A673 (cell line): ENCODE measurements at regions not wholly inside any gene's neighbourhood (a gene's known extent, or its start where the extent isn't known, plus 50 kb on each side); places are given as distances from the start of the nearest gene placed in this dataset.

ENCODE experiments used
- BruUV-seq: library from RNA; stranded (reverse); fragments of 400-500 nt; replicated peaks from 2 replicates; lab custom pipeline; 2021; lab: Mats Ljungman, UMichigan
- CTCF ChIA-PET: fragments of 300-600 bp; sonication (Branson Sonifier 250); formaldehyde crosslinking; loops from one replicate; lab custom pipeline; 2022; ENCODE audit warnings: antibody characterized with exemption; lab: Charles Lee
- POLR2A ChIA-PET: fragments of 300-600 bp; sonication (Branson Sonifier 250); formaldehyde crosslinking; loops from one replicate; lab custom pipeline; 2022; ENCODE audit warnings: antibody characterized with exemption; ENCODE audit not compliant: low non-redundant PET; lab: Charles Lee
- DNase-seq: peaks from one replicate; pipeline ENCODE4 v3.0.0-alpha.2; 2015; ENCODE audit warnings: low spot score
- H3K27ac ChIP-seq: fragments of 200-600 bp; sonication (generic); 2 replicates; pipeline ENCODE4 v1.5.1; 2016; ENCODE audit warnings: mixed run types, low read depth, mild to moderate bottlenecking, mixed read lengths, antibody characterized with exemption, low read length; ENCODE audit not compliant: poor library complexity, severe bottlenecking
- H3K27me3 ChIP-seq: fragments of 200-600 bp; sonication (generic); replicated peaks from 2 replicates; pipeline ENCODE4 v1.6.1; 2017; ENCODE audit warnings: mixed run types, low read depth, mild to moderate bottlenecking, mixed read lengths, antibody characterized with exemption, low read length; ENCODE audit not compliant: insufficient read depth, poor library complexity
- H3K36me3 ChIP-seq: fragments of 200-600 bp; sonication (generic); 2 replicates; pipeline ENCODE4 v1.6.1; 2016; ENCODE audit warnings: mixed run types, mild to moderate bottlenecking, mixed read lengths, antibody characterized with exemption, low read length; ENCODE audit not compliant: insufficient read depth, poor library complexity, severe bottlenecking
- H3K4me1 ChIP-seq: fragments of 200-600 bp; sonication (generic); 2 replicates; pipeline ENCODE4 v1.6.1; 2017; ENCODE audit warnings: mixed run types, mild to moderate bottlenecking, mixed read lengths, antibody characterized with exemption, low read length; ENCODE audit not compliant: insufficient read depth, poor library complexity, severe bottlenecking
- H3K4me3 ChIP-seq: fragments of 200-600 bp; sonication (generic); 2 replicates; pipeline ENCODE4 v1.5.1; 2016; ENCODE audit warnings: low read depth, mixed run types, mild to moderate bottlenecking, mixed read lengths, low read length; ENCODE audit not compliant: poor library complexity, severe bottlenecking
- H3K9me3 ChIP-seq: fragments of 200-600 bp; sonication (generic); 2 replicates; pipeline ENCODE4 v1.6.1; 2016; ENCODE audit warnings: mixed run types, low read depth, mild to moderate bottlenecking, mixed read lengths, antibody characterized with exemption, low read length; ENCODE audit not compliant: poor library complexity, severe bottlenecking
- CTCF ChIP-seq: fragments of 300-800, 200-600 bp; sonication (generic); conservative IDR thresholded peaks from 2 replicates; pipeline ENCODE4 v1.5.1; 2017; ENCODE audit warnings: low read depth, mild to moderate bottlenecking, antibody characterized with exemption, low read length, moderate library complexity, mixed read lengths
- EZH2 ChIP-seq: fragments of 200-600 bp; sonication (generic); IDR thresholded peaks from 2 replicates; pipeline ENCODE4 v1.6.1; 2017; ENCODE audit warnings: borderline replicate concordance, low read depth, mild to moderate bottlenecking, mixed read lengths, antibody characterized with exemption, low read length; ENCODE audit not compliant: poor library complexity, severe bottlenecking
- intact Hi-C: fragments of 100-400 bp; cut with micrococcal nuclease; formaldehyde crosslinking; loops from one replicate; pipeline ENCODE4 v1.10.0; 2022; ENCODE audit not compliant: unreplicated experiment

- POLR2A ChIA-PET, result no interaction called here
- intact Hi-C loops, result no loop called here
- H3K4me1 ChIP-seq, result no peaks in the 10 kb centered on the region
- CTCF ChIA-PET, result no interaction called here
- DNase-seq, result no peak
- no peaks in the 10 kb centered on the region for H3K27me3 ChIP-seq
- no peak overlapping the region for H3K27ac ChIP-seq
- no peaks in the 10 kb centered on the region for H3K9me3 ChIP-seq
- TF ChIP-seq CTCF (no peak), EZH2 (no peak)
- no peak overlapping the region for H3K4me3 ChIP-seq
- no peaks in the 10 kb centered on the region for H3K36me3 ChIP-seq
- BruUV-seq, result no TSS peak
These were observed 609.5 kb upstream of the FAM241A start for GRCh38 chr4:111535792-111536191.

- H3K36me3 ChIP-seq, result no peaks in the 10 kb centered on the region
- ChIA-PET POLR2A (interaction anchor here (0.5 kb wide), 1 partner anchor 775 kb away, joined by 4 read pairs; no protein-coding TSS in a partner anchor), CTCF (no interaction called here)
- BruUV-seq, result no TSS peak
- intact Hi-C loops, result no loop called here
- no peaks in the 10 kb centered on the region for H3K4me1 ChIP-seq
- no peak overlapping the region for H3K4me3 ChIP-seq
- no peak for DNase-seq
- H3K27me3 ChIP-seq, result no peaks in the 10 kb centered on the region
- no peak for TF ChIP-seq EZH2
- no peak for TF ChIP-seq CTCF
- H3K9me3 ChIP-seq, result no peaks in the 10 kb centered on the region
- no peak overlapping the region for H3K27ac ChIP-seq
These were observed 608.1 kb upstream of the FAM241A start for GRCh38 chr4:111537165-111537564.

- no peaks in the 10 kb centered on the region for H3K36me3 ChIP-seq
- H3K27me3 ChIP-seq, result no peaks in the 10 kb centered on the region
- TF ChIP-seq EZH2 (no peak), CTCF (no peak)
- H3K27ac ChIP-seq, result no peak overlapping the region
- DNase-seq, result no peak
- no peak overlapping the region for H3K4me3 ChIP-seq
- no peaks in the 10 kb centered on the region for H3K4me1 ChIP-seq
- CTCF ChIA-PET, result no interaction called here
- POLR2A ChIA-PET, result no interaction called here
- H3K9me3 ChIP-seq, result no peaks in the 10 kb centered on the region
- no TSS peak for BruUV-seq
- intact Hi-C loops, result no loop called here
These were observed 607.4 kb upstream of the FAM241A start for GRCh38 chr4:111537871-111538270.
